Ectodermal cell (in vitro differentiated cells): ENCODE measurements at regions not wholly inside any gene's neighbourhood (a gene's known extent, or its start where the extent isn't known, plus 50 kb on each side); places are given as distances from the start of the nearest gene placed in this dataset.

ENCODE experiments used
- H3K27ac ChIP-seq: 2 replicates; pipeline ENCODE4 v1.7.0; 2013; ENCODE audit warnings: mild to moderate bottlenecking, low read depth, low read length; ENCODE audit not compliant: insufficient read depth, poor library complexity, severe bottlenecking
- H3K27me3 ChIP-seq: 2 replicates; pipeline ENCODE4 v1.7.0; 2013; ENCODE audit warnings: mild to moderate bottlenecking, low read length; ENCODE audit not compliant: insufficient read depth, control insufficient read depth, poor library complexity, severe bottlenecking
- H3K36me3 ChIP-seq: one replicate; pipeline ENCODE4 v1.7.0; 2013; ENCODE audit warnings: low read length; ENCODE audit not compliant: control insufficient read depth, insufficient read depth
- H3K4me1 ChIP-seq: one replicate; pipeline ENCODE4 v1.7.0; 2013; ENCODE audit warnings: low read length; ENCODE audit not compliant: control insufficient read depth, insufficient read depth
- H3K4me3 ChIP-seq: 2 replicates; pipeline ENCODE4 v1.7.0; 2013; ENCODE audit warnings: low read depth, low read length, control low read depth; ENCODE audit not compliant: insufficient read depth
- H3K9me3 ChIP-seq: 2 replicates; pipeline ENCODE4 v1.7.0; 2013; ENCODE audit warnings: mild to moderate bottlenecking, low read length, moderate library complexity; ENCODE audit not compliant: control insufficient read depth
- WGBS, 2 experiments: methylation state at CpG; one replicate each; pipeline ENCODE4 v1.1.7; 2013; ENCODE audit warnings: missing lambda C conversion rate in 2 of 2; 5-methylcytosine and 5-hydroxymethylcytosine counted together

DNA sequence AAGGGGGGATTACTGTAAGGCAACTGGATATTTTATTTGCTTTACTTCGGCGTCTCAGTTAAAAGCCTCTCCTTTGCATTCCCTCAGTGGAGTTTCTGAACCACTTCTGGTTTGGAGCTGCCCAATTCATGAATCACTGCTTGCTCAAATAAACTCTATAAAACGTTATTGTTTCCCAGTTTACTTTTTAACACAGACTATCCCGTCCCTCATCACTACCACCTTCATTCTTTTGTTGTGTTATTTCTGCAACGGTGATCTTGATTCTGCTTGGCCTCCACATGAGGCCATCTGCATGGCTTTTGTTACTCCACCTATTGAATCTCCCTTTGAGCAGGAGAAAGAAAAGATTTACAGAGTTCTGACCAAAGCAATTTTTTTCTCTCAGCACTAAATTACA, 104.0 kb upstream of the PLEKHA5 start:
- Histone ChIP-seq H3K27me3 (no peaks in the 10 kb centered on the region), H3K4me3 (no peak overlapping the region), H3K4me1 (peaks cover 3% of the 10 kb centered on the region), H3K36me3 (no peaks in the 10 kb centered on the region), H3K27ac (no peak overlapping the region), H3K9me3 (no peaks in the 10 kb centered on the region)
- WGBS, 2 experiments = 48 to 50% methylated on average over 5 of the region's 5 CpGs

DNA sequence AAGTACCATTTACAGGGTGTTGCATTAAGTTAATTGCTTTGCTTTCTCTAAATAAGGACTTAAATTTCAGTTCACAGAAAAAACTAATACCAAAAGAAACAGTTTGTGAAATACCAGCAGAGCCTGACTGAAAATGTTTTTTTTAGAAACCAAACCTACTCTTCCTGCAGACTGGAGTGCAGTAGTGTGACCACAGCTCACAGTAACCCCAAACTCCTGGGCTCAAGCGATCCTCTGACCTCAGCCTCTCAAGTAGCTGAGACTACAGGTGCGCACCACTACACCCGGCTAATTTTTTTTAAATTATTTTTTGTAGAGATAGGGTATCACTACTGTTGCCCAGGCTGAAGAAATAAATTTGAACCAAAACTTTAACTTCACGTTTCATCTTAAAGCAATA, 103.5 kb upstream of the PLEKHA5 start:
- no peak overlapping the region for H3K27ac ChIP-seq
- no peaks in the 10 kb centered on the region for H3K9me3 ChIP-seq
- H3K36me3 ChIP-seq = no peaks in the 10 kb centered on the region
- WGBS, 2 experiments = 85 to 92% methylated on average over 2 to 4 of the region's 4 CpGs
- H3K4me1 ChIP-seq = peaks cover 3% of the 10 kb centered on the region
- no peaks in the 10 kb centered on the region for H3K27me3 ChIP-seq
- no peak overlapping the region for H3K4me3 ChIP-seq

DNA sequence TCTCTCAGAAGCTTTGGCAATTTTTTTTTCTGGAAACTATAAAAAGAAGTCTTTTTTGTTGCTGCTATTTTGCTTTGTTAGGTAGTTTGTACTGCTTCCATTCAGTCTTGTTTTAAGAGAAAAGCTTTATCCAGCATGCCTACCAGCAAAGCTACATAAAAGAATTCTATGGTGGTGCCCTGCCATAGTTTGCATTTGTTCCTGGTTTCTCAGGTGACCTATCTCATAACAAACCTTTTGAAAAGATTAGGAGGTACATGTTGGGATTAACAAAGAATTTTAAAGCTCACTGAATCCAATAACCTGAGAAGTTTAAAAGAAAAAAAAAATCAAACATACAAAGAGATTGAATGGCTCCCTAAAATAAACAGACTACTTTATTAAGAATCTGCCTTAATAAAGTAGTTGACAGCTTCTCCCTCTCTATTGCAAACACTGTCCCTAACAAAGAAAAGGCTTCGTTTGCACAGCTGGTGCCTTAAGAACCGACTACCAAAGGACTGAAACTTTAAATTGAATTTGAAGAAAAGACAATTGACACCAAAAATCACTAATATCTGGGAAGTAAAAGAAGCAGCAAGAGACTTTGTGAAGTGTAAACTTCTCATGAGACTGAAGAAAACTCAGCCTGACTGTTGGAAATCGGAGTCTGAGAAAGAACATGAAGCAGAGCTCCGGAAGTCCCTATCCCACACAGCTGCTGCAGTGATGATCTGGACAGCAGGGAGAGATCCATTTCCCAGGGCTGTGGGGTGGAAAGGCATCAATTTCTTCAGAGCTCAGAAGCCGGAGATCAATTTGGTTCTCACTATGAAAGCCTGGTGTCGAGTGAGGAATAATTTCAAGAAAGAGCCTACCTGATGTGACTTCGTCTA, 102.7 kb upstream of the PLEKHA5 start:
- H3K27ac ChIP-seq = peak overlapping the region; percentile 31
- WGBS, 2 experiments = 55 to 82% methylated on average over 5 to 7 of the region's 7 CpGs
- no peaks in the 10 kb centered on the region for H3K36me3 ChIP-seq
- H3K9me3 ChIP-seq = no peaks in the 10 kb centered on the region
- no peak overlapping the region for H3K4me3 ChIP-seq
- peaks cover 3% of the 10 kb centered on the region for H3K4me1 ChIP-seq
- H3K27me3 ChIP-seq = no peaks in the 10 kb centered on the region

DNA sequence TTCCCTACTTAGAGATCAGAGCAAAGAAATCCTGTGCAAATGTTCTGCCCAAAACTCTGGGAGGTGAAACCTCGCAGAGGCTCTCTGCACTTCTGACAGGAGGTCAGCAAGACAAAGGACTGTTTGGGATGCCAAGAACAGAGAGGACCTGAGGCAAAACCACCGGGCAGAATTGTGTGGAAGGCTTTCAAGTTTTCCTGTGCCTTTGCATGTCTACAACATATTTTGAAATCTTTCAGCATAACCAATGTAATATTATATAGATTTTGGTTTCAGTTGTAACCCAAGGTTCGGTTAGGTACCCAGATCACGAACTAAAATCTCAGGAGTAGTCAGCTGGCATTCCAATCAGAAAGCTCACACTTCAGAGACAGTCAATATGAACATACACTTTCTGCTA, 99.4 kb upstream of the PLEKHA5 start:
- 68 to 75% methylated on average over 4 of the region's 4 CpGs for WGBS, 2 experiments
- H3K4me1 ChIP-seq = peaks cover 3% of the 10 kb centered on the region
- H3K27me3 ChIP-seq = no peaks in the 10 kb centered on the region
- H3K9me3 ChIP-seq = no peaks in the 10 kb centered on the region
- no peak overlapping the region for H3K4me3 ChIP-seq
- peaks cover 6% of the 10 kb centered on the region for H3K36me3 ChIP-seq
- H3K27ac ChIP-seq = no peak overlapping the region

DNA sequence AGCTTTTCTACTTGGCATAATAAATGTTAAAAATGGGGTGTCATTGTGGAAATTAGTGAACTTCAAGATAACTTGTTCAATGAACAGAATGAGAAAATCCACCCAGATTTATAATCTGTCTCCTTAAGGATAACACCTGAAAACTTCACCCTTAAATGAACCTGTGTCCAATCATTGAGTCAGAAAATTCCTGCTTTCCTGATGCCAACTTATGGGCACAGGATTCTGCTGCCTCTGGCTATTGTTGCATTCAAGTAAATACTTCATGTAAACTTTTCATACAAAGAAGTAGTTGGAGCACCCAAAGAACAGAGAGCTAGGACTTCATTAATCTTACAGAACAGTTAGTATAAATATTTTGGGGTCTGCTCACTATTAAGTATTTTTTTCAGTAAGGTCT, 98.9 kb upstream of the PLEKHA5 start:
- peaks cover 6% of the 10 kb centered on the region for H3K36me3 ChIP-seq
- no peaks in the 10 kb centered on the region for H3K27me3 ChIP-seq
- no peaks in the 10 kb centered on the region for H3K9me3 ChIP-seq
- no peak overlapping the region for H3K27ac ChIP-seq
- peaks cover 3% of the 10 kb centered on the region for H3K4me1 ChIP-seq
- H3K4me3 ChIP-seq = no peak overlapping the region

DNA sequence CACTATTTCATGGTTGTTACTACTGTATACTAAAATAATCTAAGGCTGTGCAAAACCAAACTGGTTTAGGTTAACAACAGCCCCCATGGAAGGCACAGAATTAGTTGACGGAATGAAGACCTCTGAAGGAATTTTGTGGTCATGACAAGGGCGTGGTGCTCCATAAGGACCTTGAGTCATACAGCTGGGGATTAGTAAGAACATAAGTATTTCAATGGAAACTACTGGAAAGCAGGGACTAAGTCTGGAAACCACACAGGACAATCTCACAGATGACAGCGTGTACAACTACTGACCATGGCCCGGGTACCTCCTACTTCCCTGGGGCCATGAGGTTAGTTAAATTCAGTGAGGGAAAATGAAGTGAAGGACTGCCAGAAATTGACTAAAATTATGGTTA, 98.5 kb upstream of the PLEKHA5 start:
- Histone ChIP-seq H3K27me3 (no peaks in the 10 kb centered on the region), H3K27ac (no peak overlapping the region), H3K36me3 (peaks cover 6% of the 10 kb centered on the region), H3K9me3 (no peaks in the 10 kb centered on the region), H3K4me1 (peaks cover 3% of the 10 kb centered on the region), H3K4me3 (no peak overlapping the region)
- 89 to 94% methylated on average over 4 of the region's 4 CpGs for WGBS, 2 experiments

DNA sequence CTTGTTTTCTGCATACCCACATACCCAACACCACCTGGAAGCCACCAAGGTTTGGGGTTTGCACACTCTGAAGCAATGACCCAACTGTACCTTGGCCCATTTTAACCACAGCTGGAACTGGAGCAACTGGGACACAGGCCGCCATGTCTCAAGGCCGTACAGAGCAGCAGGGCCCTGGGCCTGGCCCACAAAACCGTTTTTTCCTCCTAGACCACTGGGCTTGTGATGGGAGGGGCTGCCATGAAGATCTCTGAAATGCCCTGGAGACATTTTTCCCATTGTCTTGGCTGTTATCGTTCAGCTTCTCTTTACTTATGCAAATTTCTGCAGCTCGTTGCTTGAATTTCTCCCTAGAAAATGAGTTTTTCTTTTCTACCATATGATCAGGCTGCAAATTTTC, 96.7 kb upstream of the PLEKHA5 start:
- peaks cover 8% of the 10 kb centered on the region for H3K4me1 ChIP-seq
- no peak overlapping the region for H3K4me3 ChIP-seq
- no peak overlapping the region for H3K27ac ChIP-seq
- 90 to 93% methylated on average over 5 of the region's 5 CpGs for WGBS, 2 experiments
- no peaks in the 10 kb centered on the region for H3K9me3 ChIP-seq
- peaks cover 6% of the 10 kb centered on the region for H3K36me3 ChIP-seq
- H3K27me3 ChIP-seq = no peaks in the 10 kb centered on the region

DNA sequence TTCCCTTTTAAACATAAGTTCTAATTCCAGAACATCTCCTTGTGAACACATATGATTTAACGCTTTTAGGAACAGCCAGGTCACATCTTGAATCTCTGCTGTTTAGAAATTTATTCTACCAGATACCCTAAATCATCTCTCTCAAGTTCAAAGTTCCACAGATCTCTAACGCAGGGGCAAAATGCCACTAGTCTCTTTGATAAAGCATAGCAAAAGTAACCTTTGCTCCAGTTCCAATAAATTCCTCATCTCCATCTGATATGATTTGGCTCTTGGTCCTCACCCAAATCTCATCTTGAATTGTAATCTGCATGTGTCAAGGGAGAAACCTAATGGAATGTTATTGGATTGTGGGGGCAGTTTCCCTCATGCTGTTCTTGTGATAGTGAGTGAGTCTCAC, 96.3 kb upstream of the PLEKHA5 start:
- WGBS, 2 experiments = 90 to 93% methylated on average over 2 of the region's 2 CpGs
- Histone ChIP-seq H3K27me3 (no peaks in the 10 kb centered on the region), H3K36me3 (peaks cover 6% of the 10 kb centered on the region), H3K9me3 (no peaks in the 10 kb centered on the region), H3K4me1 (peaks cover 8% of the 10 kb centered on the region), H3K27ac (no peak overlapping the region), H3K4me3 (no peak overlapping the region)

DNA sequence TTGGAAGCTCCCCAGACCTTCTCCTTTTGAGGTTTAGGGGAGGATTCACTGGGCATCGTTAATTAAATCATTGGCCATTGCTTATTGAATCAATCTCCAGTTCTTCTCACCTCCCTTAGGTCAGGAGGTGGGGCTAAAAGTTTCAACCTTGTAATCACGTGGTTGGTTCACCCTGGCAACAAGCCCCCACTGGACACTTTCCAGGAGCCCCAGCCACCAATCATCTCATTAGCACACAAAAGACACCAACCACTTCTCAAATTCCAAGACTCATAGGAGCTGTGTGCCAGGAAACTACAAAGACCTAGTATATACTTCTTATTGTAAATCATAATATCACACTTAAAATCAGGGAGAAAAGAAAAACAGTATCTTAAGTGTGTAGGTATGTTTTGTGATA, 94.6 kb upstream of the PLEKHA5 start:
- H3K4me3 ChIP-seq = no peak overlapping the region
- 92 to 96% methylated on average over 2 of the region's 2 CpGs for WGBS, 2 experiments
- H3K9me3 ChIP-seq = no peaks in the 10 kb centered on the region
- peaks cover 8% of the 10 kb centered on the region for H3K4me1 ChIP-seq
- no peak overlapping the region for H3K27ac ChIP-seq
- peaks cover 6% of the 10 kb centered on the region for H3K36me3 ChIP-seq
- H3K27me3 ChIP-seq = no peaks in the 10 kb centered on the region

DNA sequence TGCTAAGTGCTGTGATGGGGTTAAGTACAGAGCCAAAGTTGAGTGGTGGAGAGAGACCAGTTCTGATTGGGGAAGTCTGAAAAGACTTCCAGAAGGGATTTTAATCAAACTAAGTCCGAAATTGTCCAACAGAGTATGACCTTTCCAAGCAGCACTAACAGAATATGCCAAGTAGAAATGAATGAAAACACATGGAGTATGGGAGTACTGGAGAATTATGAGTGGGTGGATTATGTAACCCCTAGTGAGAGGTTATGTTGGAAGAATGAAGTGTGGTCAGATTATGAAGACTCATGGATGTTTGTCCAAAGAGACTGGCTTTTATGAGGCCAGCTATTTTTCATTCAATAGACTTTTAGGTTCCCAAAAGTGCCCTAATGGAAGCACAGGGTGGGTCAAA, 94.0 kb upstream of the PLEKHA5 start:
- 90 to 94% methylated on average over 1 of the region's 1 CpG for WGBS, 2 experiments
- Histone ChIP-seq H3K4me1 (peaks cover 8% of the 10 kb centered on the region), H3K27me3 (no peaks in the 10 kb centered on the region), H3K9me3 (no peaks in the 10 kb centered on the region), H3K36me3 (peaks cover 6% of the 10 kb centered on the region), H3K27ac (no peak overlapping the region), H3K4me3 (no peak overlapping the region)
